GM21576 (cell line): ENCODE measurements at regions not wholly inside any gene's neighbourhood (a gene's known extent, or its start where the extent isn't known, plus 50 kb on each side); places are given as distances from the start of the nearest gene placed in this dataset.
"Not testable (repeated sequence)": the region's sequence is repeated elsewhere in the genome, so short reads cannot be mapped to it uniquely, and the experiment has no call there.

Experiments used
- ATAC-seq: cut with Tn5 transposase; IDR thresholded peaks from one replicate; pipeline ENCODE4 v1.9.1; 2021; ENCODE audit warnings: mild to moderate bottlenecking, moderate library complexity; ENCODE audit not compliant: unreplicated experiment

DNA sequence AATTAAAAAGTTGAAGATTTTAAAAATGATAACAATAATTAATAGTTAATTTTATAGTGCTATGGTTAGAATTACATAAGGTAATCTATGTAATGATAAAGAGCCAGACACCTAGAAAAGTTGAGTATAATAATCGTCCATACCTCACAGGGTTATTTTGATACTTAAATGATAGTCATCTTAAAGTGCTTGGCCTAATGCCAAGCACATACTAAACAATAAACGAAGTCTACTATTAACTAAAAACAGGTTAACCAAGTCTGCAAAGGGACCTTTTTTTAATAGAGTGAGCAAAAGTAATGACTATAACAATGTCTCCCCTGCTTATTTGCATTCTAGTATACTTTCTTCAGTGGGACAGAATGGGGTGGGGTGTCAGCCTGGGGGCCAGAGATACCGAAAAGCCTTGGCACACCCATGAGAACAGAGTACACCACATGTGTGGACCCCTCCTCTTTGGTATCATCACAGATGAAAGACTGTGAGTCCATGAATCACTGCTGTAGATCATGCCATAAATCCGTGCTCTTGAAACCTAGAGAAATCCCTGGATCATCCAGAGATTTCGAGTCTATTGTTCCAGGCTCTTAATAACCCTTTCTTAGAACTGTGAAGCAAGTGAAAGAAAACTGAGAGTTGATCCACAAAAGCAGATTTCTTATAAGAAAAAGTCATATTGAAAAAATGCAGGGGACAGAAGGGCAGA lies 249.5 kb downstream of the PRELID2 start:
- ATAC-seq: no peak

GRCh38 chr5:145579301-145579700 lies 255.8 kb downstream of the PRELID2 start:
- ATAC-seq: no peak

DNA sequence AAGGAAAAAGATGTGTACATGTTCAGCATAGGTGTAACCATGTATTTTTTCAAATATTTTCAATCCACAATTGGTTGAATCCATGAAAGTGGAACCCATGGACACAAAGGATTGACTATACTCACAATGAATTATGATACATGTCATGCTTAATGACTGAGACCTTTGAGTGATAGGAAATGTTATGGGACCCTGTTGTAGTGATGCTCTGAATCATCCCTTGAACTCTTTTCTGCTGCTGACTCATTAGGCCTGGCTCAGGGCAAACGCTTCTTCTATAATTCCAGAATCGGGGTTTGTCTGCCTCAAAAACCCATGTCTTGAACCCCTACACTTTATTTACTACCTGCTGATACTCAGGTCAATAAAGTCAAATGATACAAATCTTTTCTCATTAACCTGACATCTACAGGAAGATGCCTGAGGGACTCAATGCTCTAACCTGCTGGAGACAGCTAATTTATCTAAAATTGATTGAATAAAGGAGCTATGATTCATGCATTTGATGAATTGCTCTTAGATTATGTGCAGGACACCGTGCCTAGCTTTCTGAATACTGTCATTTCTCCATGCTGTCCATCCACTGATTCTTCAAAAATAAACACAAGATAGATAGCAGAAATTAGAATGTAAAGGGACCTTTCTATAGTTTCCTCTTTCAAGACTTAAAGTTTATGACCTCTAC lies 260.1 kb downstream of the PRELID2 start:
- ATAC-seq: no peak

GRCh38 chr5:145568581-145568980 lies 266.6 kb downstream of the PRELID2 start:
- no peak for ATAC-seq

DNA sequence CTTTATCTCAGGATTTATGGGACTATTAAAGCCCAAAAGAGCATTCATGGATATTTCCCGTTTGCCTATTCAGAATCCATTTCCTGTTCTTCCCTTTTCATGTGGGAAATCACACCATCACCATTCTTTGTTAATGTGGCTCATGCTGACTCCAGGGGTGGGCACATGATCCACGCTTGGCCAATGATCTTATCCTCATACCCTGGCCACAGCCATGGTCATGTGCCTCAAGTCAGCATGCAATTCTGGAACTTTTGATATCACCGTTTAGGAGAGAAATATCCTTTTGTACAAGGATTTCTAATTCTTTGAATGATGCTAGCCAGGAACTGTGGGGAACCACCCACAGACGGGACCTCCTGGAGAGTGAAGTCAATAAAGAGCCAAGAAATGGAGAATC lies 272.2 kb downstream of the PRELID2 start:
- ATAC-seq: no peak

GRCh38 chr5:145558288-145558687 lies 276.9 kb downstream of the PRELID2 start:
- no peak for ATAC-seq

DNA sequence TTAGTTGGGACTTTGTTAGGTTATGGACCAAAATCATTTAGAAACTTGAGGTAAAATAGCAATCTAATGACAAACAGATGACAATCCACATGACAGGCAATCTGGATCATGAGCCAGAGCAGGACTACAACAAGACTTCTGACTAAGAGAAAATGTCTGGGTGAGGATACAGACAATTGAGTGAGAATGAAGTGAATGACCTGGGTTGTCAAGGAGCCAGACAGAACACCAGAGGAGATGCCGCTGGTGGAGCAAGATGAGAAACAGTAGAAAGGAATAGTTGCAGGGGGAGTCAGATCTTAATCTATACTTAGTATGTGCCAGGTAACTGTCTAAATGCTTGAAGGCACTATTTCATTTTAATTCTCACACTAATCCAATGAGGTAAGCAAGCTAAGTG lies 277.8 kb downstream of the PRELID2 start:
- ATAC-seq: no peak

- no peak for ATAC-seq
Measured at GRCh38 chr5:145554399-145554798, 280.7 kb downstream of the PRELID2 start.

- no peak for ATAC-seq
Measured at GRCh38 chr5:145553177-145553576, 282.0 kb downstream of the PRELID2 start.

GRCh38 chr5:145551714-145552113 lies 283.4 kb downstream of the PRELID2 start:
- ATAC-seq: no peak

- no peak for ATAC-seq
Measured at GRCh38 chr5:145548097-145548496, 287.0 kb downstream of the PRELID2 start.

DNA sequence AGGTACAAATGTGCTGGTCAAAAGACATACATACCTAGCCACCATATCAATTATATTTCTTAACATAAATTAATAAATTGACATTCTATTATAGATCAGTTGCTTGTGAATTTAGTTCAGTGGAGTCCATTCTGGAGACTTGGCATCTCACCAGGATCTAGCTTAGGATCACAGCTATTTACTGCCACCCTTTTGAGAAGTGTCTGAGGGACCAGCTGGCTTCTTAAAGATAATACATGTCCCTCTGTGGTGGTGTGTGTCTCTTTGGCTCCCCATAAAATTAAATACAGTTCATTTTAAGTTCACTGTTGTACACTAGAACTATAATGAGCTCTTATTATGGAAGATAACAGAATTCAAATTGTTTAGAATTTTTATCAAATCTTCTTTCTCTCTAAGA lies 290.7 kb downstream of the PRELID2 start:
- no peak for ATAC-seq

- no peak for ATAC-seq
Measured at GRCh38 chr5:145543968-145544367, 291.2 kb downstream of the PRELID2 start.

- no peak for ATAC-seq
Measured at GRCh38 chr5:145540375-145540774, 294.8 kb downstream of the PRELID2 start.

GRCh38 chr5:145539201-145539600 lies 295.9 kb downstream of the PRELID2 start:
- ATAC-seq: no peak

DNA sequence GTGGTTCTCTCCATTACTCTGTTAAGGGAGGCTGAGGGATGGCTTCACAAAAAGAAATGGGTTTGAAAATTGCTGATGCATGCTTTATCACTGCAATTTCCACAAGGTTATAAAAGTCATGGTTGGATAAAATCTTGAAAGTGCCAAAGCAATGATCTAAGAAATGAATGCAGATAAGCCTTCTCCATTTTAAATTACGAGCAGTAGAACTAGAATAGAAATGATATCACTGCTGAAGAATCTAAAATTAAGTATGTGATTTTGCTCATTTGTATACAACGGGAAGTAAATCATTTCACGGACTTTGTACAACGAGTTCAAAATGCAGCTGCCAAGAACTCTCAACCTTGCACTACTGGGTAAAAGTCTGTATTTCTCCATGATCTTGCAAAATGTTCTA lies 299.0 kb downstream of the PRELID2 start:
- no peak for ATAC-seq

GRCh38 chr5:145531038-145531734 lies 304.0 kb downstream of the PRELID2 start:
- no peak for ATAC-seq

GRCh38 chr5:145521523-145521922 lies 313.6 kb downstream of the PRELID2 start:
- ATAC-seq: no peak

DNA sequence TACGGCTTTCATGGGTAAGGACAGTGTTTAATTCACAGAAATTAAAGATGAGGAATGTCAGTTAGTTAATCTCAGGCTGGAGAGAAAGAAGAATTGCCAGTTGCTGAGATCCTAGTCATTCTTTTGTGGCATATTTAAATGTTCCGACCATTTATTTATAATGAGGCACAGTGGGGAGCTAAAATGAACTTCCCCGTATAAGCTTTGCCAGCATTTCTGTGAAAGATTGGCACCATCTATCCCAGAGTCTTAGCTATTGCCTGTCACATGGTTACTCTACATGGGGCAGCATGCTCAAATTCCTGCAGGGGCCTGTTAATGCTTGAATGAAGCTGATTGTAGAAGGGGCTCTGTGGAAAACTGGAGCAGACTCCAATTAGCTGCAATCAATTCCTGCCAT lies 314.1 kb downstream of the PRELID2 start:
- ATAC-seq: no peak

GRCh38 chr5:145520335-145520734 lies 314.8 kb downstream of the PRELID2 start:
- ATAC-seq: no peak

DNA sequence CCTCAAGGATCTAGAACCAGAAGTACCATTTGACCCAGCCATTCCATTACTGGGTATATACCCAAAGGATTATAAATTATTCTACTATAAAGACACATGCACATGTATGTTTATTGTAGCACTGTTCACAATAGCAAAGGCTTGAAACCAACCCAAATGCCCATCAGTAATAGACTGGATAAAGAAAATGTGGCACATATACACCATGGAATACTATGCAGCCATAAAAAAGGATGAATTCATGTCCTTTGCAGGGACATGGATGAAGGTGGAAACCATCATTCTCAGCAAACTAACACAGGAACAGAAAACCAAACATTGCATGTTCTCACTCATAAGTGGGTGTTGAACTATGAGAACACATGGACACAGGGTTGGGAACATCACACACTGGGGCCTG lies 317.6 kb downstream of the PRELID2 start:
- not testable (repeated sequence) for ATAC-seq

- ATAC-seq: no peak
Measured at GRCh38 chr5:145511351-145511750, 323.8 kb downstream of the PRELID2 start.
